Liver (tissue), 8 donors: ENCODE measurements at regions not wholly inside any gene's neighbourhood (a gene's known extent, or its start where the extent isn't known, plus 50 kb on each side); places are given as distances from the start of the nearest gene placed in this dataset.
"Not testable (repeated sequence)": the region's sequence is repeated elsewhere in the genome, so short reads cannot be mapped to it uniquely, and the experiment has no call there.

ENCODE experiments used
- DNase-seq: peaks from one replicate; pipeline ENCODE4 v3.0.0-alpha.2; 2017; ENCODE audit warnings: low spot score
- H3K27ac ChIP-seq, 2 donors: one replicate each; pipeline ENCODE4 v1.7.0; 2013; ENCODE audit warnings: inconsistent platforms in 2 of 2, low read length in 2 of 2, control low read depth in 1 of 2, low read depth in 1 of 2, mild to moderate bottlenecking in 1 of 2
- H3K27me3 ChIP-seq, 4 donors: one replicate each; pipeline versions ENCODE4 v1.6.1 to v1.7.0; 2013; ENCODE audit warnings: low read length in 3 of 4, inconsistent platforms in 1 of 4, mild to moderate bottlenecking in 1 of 4, moderate library complexity in 1 of 4; ENCODE audit not compliant: control insufficient read depth in 4 of 4, insufficient read depth in 4 of 4
- H3K36me3 ChIP-seq, 4 donors: one replicate each; pipeline versions ENCODE4 v1.6.1 to v1.7.0; 2013; ENCODE audit warnings: low read length in 3 of 4, mild to moderate bottlenecking in 3 of 4, low read depth in 1 of 4, moderate library complexity in 1 of 4; ENCODE audit not compliant: control insufficient read depth in 4 of 4, insufficient read depth in 3 of 4
- H3K4me1 ChIP-seq, 4 donors: one replicate each; pipeline versions ENCODE4 v1.6.1 to v1.7.0; 2013; ENCODE audit warnings: low read length in 3 of 4, mild to moderate bottlenecking in 3 of 4, moderate library complexity in 1 of 4; ENCODE audit not compliant: control insufficient read depth in 4 of 4, insufficient read depth in 4 of 4
- H3K4me3 ChIP-seq, 3 donors: one replicate each; pipeline versions ENCODE4 v1.6.1 to v1.7.0; 2013; ENCODE audit warnings: low read length in 3 of 3, control low read depth in 1 of 3, low read depth in 1 of 3, mild to moderate bottlenecking in 1 of 3
- H3K9ac ChIP-seq, 2 donors: one replicate each; pipeline ENCODE4 v1.7.0; 2013; ENCODE audit warnings: low read length in 2 of 2, mild to moderate bottlenecking in 2 of 2, moderate library complexity in 2 of 2, control low read depth in 1 of 2, low read depth in 1 of 2
- H3K9me3 ChIP-seq, 4 donors: one replicate each; pipeline versions ENCODE4 v1.6.1 to v1.7.0; 2013; ENCODE audit warnings: low read length in 3 of 4; ENCODE audit not compliant: control insufficient read depth in 4 of 4
- EGR1 ChIP-seq, 2 donors: IDR thresholded peaks; 2 replicates each; pipeline ENCODE4 v1.6.1; 2016 to 2018; ENCODE audit warnings: antibody characterized with exemption in 2 of 2, low read depth in 2 of 2
- FOXA1 ChIP-seq: IDR thresholded peaks from 2 replicates; pipeline ENCODE4 v1.6.1; 2016; ENCODE audit warnings: antibody characterized with exemption
- GABPA ChIP-seq, 2 donors: IDR thresholded peaks in 1 of 2; conservative IDR thresholded peaks in 1 of 2; 2 replicates each; pipeline ENCODE4 v1.6.1; 2016; ENCODE audit warnings: antibody characterized with exemption in 2 of 2, mild to moderate bottlenecking in 1 of 2, moderate library complexity in 1 of 2
- HNF4G ChIP-seq: IDR thresholded peaks from 2 replicates; pipeline ENCODE4 v1.6.1; 2016; ENCODE audit warnings: antibody characterized with exemption
- NR2F2 ChIP-seq: IDR thresholded peaks from 2 replicates; pipeline ENCODE4 v1.6.1; 2016; ENCODE audit warnings: antibody characterized with exemption
- RAD21 ChIP-seq, 2 donors: IDR thresholded peaks; 2 replicates each; pipeline ENCODE4 v1.6.1; 2016; ENCODE audit warnings: antibody characterized with exemption in 2 of 2, mild to moderate bottlenecking in 2 of 2
- SP1 ChIP-seq: IDR thresholded peaks from 2 replicates; pipeline ENCODE4 v1.6.1; 2018; ENCODE audit warnings: antibody characterized with exemption, mild to moderate bottlenecking
- TAF1 ChIP-seq: conservative IDR thresholded peaks from 2 replicates; pipeline ENCODE4 v1.6.1; 2016; ENCODE audit warnings: antibody characterized with exemption, mild to moderate bottlenecking
- WGBS: extraction: QIAGEN DNeasy Blood & Tissue Kit; methylation state at CpG from one replicate; pipeline ENCODE4 v1.1.7; 2013; 5-methylcytosine and 5-hydroxymethylcytosine counted together
- TF ChIP-seq, protein P1 (sequence below): IDR thresholded peaks from 2 replicates; pipeline ENCODE4 v1.6.1; 2016; ENCODE audit warnings: antibody characterized with exemption
- TF ChIP-seq, protein P2 (sequence below): IDR thresholded peaks from 2 replicates; pipeline ENCODE4 v1.6.1; 2016; ENCODE audit warnings: antibody characterized with exemption
- TF ChIP-seq, protein P3 (sequence below): fragments of 150-350 bp; IDR thresholded peaks from 2 replicates; pipeline ENCODE4 v1.5.1; 2017; ENCODE audit warnings: improper control_type of control experiment, low read depth, low read length; ENCODE audit not compliant: missing input control
- TF ChIP-seq, protein P4 (sequence below): IDR thresholded peaks from 2 replicates; pipeline ENCODE4 v1.6.1; 2016; ENCODE audit warnings: antibody characterized with exemption, mild to moderate bottlenecking
- donor health status: healthy.
- donor health status: healthy.
- donor health status: healthy.
- donor health status: healthy.
- donor health status: healthy.

DNA sequence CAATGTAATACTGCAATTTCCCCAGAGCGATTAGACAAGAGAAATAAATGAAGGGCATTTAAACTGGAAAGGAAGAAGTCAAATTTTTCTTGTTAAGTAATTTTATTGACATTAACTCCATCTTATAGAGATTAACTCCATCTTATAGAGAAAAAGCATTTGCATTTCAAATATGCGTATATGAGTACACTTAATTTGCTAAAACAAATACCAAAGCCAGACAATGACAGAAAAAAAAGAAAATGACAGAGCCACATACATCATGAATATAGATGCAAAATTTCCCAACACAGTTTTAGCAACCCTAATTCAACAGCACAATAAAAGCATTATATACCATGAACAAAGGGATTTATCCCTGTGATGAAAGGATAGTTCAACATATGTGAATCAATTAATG is 1293.1 kb upstream of the EYS start:
- no peak for TF ChIP-seq RAD21 (IDR thresholded peaks at IDR 0.05)
- TF ChIP-seq, protein P1, sequence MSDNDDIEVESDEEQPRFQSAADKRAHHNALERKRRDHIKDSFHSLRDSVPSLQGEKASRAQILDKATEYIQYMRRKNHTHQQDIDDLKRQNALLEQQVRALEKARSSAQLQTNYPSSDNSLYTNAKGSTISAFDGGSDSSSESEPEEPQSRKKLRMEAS = no peak
- no peak for TF ChIP-seq FOXA1
- no peak for TF ChIP-seq EGR1 (IDR thresholded peaks at IDR 0.05; ENCODE audit: low read depth in 2 of 2)
- TF ChIP-seq, protein P2, sequence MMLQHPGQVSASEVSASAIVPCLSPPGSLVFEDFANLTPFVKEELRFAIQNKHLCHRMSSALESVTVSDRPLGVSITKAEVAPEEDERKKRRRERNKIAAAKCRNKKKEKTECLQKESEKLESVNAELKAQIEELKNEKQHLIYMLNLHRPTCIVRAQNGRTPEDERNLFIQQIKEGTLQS = no peak
- TF ChIP-seq, protein P3, sequence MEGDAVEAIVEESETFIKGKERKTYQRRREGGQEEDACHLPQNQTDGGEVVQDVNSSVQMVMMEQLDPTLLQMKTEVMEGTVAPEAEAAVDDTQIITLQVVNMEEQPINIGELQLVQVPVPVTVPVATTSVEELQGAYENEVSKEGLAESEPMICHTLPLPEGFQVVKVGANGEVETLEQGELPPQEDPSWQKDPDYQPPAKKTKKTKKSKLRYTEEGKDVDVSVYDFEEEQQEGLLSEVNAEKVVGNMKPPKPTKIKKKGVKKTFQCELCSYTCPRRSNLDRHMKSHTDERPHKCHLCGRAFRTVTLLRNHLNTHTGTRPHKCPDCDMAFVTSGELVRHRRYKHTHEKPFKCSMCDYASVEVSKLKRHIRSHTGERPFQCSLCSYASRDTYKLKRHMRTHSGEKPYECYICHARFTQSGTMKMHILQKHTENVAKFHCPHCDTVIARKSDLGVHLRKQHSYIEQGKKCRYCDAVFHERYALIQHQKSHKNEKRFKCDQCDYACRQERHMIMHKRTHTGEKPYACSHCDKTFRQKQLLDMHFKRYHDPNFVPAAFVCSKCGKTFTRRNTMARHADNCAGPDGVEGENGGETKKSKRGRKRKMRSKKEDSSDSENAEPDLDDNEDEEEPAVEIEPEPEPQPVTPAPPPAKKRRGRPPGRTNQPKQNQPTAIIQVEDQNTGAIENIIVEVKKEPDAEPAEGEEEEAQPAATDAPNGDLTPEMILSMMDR = no peak
- no peak for TF ChIP-seq NR2F2
- no peaks in the 10 kb centered on the region for H3K4me1 ChIP-seq
- H3K9ac ChIP-seq = no peak overlapping the region
- no peak for DNase-seq
- 91% methylated on average over 2 of the region's 2 CpGs for WGBS
- no peaks in the 10 kb centered on the region for H3K9me3 ChIP-seq
- no peaks in the 10 kb centered on the region for H3K36me3 ChIP-seq
- H3K27me3 ChIP-seq = no peaks in the 10 kb centered on the region
- H3K27ac ChIP-seq = no peak overlapping the region
- no peak overlapping the region for H3K4me3 ChIP-seq

DNA sequence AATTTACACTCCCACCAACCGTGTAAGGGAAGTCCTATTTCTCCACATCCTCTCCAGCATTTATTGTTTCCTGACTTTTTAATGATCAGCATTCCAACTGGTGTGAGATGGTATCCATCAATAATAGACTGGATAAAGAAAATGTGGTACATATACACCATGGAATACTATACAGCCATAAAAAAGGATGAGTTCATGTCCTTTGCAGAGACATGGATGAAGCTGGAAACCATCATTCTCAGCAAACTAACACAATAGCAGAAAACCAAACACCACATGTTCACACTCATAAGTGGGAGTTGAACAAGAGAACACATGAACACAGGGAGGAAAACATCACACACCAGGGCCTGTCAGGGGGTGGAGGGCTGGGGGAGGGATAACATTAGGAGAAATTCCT is 1290.6 kb upstream of the EYS start:
- H3K9ac ChIP-seq, H3K27me3 ChIP-seq, H3K4me3 ChIP-seq, DNase-seq, H3K27ac ChIP-seq, H3K9me3 ChIP-seq, H3K36me3 ChIP-seq, H3K4me1 ChIP-seq: not testable (repeated sequence)
- WGBS = 66% methylated on average over 1 of the region's 1 CpG

DNA sequence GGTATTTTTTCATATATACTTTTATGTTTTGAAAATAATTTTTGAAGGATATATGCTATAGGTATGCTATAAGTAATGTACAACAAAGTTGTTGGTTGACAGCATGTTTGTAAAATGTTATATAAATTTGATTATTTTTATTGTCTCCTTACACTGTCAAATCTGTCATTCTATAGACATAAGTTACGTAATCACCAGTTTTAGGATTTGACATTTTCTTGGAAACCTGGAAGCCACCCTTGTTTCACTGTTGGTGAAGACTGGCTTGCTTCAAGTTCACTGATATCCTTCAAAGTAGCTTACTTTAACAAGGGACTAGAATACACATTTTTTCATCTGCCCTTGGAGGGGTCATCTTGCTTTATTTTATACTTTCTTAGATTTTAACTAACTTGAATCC is 1288.6 kb upstream of the EYS start:
- Histone ChIP-seq H3K27ac (no peak overlapping the region), H3K36me3 (no peaks in the 10 kb centered on the region), H3K9ac (no peak overlapping the region), H3K4me1 (no peaks in the 10 kb centered on the region), H3K27me3 (no peaks in the 10 kb centered on the region), H3K4me3 (no peak overlapping the region), H3K9me3 (peaks cover 0 to 7% (median 2%) of the 10 kb centered on the region in 4 donors)
- DNase-seq = no peak
- 77% methylated on average over 1 of the region's 1 CpG for WGBS
- TF ChIP-seq RAD21 (IDR thresholded peaks at IDR 0.05) = no peak
- TF ChIP-seq, protein P4, sequence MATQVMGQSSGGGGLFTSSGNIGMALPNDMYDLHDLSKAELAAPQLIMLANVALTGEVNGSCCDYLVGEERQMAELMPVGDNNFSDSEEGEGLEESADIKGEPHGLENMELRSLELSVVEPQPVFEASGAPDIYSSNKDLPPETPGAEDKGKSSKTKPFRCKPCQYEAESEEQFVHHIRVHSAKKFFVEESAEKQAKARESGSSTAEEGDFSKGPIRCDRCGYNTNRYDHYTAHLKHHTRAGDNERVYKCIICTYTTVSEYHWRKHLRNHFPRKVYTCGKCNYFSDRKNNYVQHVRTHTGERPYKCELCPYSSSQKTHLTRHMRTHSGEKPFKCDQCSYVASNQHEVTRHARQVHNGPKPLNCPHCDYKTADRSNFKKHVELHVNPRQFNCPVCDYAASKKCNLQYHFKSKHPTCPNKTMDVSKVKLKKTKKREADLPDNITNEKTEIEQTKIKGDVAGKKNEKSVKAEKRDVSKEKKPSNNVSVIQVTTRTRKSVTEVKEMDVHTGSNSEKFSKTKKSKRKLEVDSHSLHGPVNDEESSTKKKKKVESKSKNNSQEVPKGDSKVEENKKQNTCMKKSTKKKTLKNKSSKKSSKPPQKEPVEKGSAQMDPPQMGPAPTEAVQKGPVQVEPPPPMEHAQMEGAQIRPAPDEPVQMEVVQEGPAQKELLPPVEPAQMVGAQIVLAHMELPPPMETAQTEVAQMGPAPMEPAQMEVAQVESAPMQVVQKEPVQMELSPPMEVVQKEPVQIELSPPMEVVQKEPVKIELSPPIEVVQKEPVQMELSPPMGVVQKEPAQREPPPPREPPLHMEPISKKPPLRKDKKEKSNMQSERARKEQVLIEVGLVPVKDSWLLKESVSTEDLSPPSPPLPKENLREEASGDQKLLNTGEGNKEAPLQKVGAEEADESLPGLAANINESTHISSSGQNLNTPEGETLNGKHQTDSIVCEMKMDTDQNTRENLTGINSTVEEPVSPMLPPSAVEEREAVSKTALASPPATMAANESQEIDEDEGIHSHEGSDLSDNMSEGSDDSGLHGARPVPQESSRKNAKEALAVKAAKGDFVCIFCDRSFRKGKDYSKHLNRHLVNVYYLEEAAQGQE = no peak
- no peak for TF ChIP-seq HNF4G
- no peak for TF ChIP-seq SP1
- no peak for TF ChIP-seq GABPA (IDR thresholded peaks at IDR 0.05 in 1 of 2, conservative IDR thresholded peaks at IDR 0.05 in 1 of 2)
- TF ChIP-seq TAF1 = no peak
- TF ChIP-seq NR2F2 = no peak

DNA sequence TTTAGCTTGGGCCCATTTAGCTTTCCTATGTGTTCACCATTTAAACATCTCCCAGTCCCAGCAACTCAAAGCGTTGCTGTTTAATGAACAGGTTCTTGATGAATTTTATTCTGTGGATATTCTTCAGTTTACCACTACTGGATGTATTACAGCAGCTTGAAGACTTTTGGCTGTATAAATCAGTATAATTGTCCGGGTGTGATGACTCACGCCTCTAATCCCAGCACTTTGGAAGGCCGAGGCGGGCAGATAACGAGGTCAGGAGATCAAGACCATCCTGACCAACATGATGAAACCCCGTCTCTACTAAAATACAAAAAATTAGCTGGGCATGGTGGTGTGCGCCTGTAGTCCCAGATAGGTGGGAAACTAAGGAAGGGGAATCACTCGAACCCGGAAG is 1286.7 kb upstream of the EYS start:
- DNase-seq, H3K27ac ChIP-seq, H3K4me1 ChIP-seq, H3K9ac ChIP-seq, H3K4me3 ChIP-seq, H3K27me3 ChIP-seq, H3K36me3 ChIP-seq, H3K9me3 ChIP-seq: not testable (repeated sequence)
- WGBS = 78% methylated on average over 10 of the region's 10 CpGs
